SU-DHL-6 (cell line): ENCODE measurements at regions not wholly inside any gene's neighbourhood (a gene's known extent, or its start where the extent isn't known, plus 50 kb on each side); places are given as distances from the start of the nearest gene placed in this dataset.

Experiments
- CTCF ChIP-seq: fragments of 200-600 bp; sonication (generic); IDR thresholded peaks from one replicate; pipeline ENCODE4 v1.5.1; 2017; ENCODE audit warnings: antibody characterized with exemption, mild to moderate bottlenecking, low read length, moderate library complexity; ENCODE audit not compliant: insufficient read depth, poor library complexity, severe bottlenecking
- EZH2phosphoT487 ChIP-seq: fragments of 200-600 bp; sonication (generic), shearing (Covaris generic); conservative IDR thresholded peaks from 2 replicates; pipeline ENCODE4 v1.6.1; 2018; ENCODE audit warnings: mild to moderate bottlenecking, antibody characterized with exemption, low read length, moderate library complexity, mixed read lengths

GRCh38 chr2:15861172-15861822 lies 79.1 kb upstream of the MYCN start:
- no peak for TF ChIP-seq CTCF
- no peak for TF ChIP-seq EZH2phosphoT487
